NCI-H2081 treated with DMSO at 0.1 percent for 48 hours (cell line): ENCODE measurements at regions not wholly inside any gene's neighbourhood (a gene's known extent, or its start where the extent isn't known, plus 50 kb on each side); places are given as distances from the start of the nearest gene placed in this dataset.
"Not testable (repeated sequence)": the region's sequence is repeated elsewhere in the genome, so short reads cannot be mapped to it uniquely, and the experiment has no call there.

Source experiments
- DNase-seq: peaks from one replicate; lab custom pipeline; 2025; lab: John Stamatoyannopoulos, UW

DNA sequence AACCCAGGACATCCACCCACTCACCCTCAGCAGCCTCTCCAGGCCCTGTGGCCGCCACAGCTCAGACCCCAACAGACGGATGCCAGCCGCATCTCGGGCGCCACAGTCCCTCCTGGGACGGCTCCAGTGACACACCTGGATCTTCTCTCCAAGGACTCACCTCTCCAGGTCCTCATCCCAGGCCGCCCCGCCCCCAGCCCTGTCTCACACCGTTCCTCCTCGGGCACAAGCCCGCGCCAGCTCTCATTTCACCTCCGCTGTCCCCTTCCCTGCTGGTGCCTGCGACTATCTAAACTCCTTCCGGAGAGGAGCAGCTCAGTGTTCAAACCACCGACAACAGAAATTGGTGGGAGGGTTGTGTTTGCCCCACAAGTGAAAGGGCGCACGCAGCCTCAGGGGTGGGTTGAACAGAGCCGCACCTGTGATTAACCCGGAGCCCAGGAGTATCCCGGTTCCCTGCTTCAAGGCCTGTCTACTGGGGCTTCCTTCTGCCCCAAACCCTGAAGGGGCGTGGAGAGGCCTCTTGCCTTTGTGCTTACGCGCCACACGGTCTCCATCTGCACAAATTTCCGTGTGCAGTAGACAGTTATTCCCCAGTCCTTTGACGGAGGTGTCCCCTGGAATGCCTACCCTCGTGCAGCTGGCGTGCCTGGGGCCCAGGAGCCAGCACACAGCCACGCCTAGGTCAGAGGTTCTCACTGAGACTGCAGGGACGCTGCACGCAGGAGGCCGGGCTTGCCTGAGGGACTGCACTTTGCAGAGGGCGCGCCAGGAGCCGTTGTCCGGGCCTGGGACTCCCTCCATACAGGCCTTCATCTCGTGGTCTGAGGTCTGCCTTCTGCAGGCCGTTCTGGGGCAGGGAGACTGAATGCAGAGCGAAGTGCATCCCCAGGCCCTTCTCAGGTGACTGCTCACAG lies 232.7 kb downstream of the DLL1 start:
- no peak for DNase-seq

DNA sequence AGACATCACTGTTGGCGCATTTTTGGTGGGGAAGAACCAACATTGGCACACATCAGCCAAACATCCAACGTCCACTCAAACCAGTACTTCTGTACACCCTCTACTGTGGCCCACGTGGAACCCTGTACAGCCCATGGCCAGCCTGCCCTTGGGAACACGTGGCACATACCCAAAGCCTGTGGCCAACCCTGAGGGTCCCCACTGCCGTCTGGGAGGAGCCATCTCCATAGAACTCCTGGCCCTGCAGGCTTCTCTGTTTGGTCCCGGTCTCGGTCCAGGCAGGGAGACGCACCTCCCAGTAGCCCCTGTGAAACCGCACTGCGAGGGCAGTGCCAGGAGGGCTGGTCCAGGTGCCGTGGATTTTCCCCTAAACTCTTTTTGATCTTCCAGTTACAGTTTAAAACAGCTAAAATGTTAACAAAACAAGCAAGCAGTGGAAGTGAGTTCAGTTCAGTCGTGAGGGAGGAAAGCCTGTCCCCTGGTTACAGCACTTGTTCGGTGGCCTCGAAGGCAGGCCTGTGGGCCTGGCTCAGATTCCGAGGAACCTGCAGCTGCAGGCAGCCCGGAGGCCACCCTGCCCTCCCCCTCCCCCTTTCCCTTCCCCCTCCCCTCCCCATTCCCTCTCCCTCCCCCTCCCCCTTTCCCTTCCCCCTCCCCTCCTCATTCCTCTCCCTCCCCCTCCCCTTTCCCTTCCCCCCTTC lies 233.7 kb downstream of the DLL1 start:
- DNase-seq = no peak

DNA sequence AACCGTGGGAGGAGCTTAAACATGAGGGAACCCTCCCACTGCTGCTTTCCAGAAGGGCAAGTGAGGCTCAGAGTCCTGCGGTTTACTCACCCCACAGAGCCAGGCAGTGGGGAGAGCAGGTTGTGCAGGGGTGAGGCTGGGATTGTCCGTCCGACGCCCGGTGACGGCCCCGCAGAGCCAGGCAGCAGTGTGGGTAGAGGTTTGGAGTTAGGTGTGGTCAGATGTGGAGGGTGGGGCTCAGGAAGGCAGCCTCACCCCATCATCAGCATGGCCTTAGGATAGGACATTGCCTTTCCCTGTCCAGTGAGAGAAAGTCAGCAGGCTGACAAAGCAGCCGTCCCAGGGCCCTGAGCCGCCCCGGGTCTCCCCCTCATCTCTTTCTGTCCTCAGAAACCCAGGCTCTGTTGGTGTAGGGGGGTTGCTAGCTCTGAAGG lies 234.6 kb downstream of the DLL1 start:
- no peak for DNase-seq

DNA sequence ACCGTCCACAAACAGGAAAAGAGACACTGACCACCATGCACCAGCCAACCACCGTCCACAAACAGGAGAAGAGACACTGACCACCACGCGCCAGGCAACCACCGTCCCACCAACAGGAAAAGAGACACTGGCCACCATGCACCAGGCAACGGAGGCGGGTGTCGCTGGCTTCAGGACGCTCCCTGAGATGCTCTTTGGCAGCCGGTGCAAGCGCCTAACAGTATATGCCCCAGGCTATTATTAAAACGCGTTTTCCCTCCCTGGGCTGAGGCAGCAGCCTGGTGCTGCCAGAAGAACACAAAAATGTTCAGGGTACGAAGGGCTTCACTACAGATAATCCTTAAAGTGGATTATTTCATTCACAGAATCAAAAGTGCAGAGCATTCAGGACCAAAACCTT lies 235.1 kb downstream of the DLL1 start:
- DNase-seq = not testable (repeated sequence)

DNA sequence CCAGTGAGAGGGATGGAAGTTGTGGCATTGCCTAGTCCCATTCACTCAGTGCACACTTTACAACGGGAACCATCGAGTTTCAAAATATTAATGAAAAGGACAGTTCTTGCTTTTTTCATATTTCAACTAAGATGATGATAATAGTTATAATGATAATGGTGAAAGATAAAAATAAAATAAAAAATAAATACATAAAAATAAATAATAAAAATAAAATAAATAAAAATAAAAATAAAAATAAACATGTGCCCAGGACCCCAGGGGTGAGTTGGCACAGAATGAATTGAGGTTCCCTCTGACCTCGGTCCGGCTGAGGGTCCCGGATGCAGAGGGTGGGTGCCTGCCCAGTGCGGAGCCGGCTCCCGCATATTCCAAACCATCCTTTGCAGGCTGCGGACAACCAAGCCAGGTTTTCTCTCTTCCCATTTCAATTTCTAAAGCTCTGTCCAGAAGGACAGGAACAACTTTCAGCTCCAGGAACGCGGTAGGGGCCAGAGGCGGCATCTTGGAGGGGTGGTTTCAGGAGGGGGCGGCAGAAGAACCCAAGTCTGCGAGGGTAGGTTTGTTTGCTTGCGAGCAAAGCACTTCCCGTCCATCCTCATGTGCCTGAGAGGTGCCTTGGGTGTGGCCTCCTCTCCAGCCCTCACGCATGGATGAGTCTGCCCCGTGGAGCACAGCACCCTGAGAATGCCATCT lies 236.8 kb downstream of the DLL1 start:
- DNase-seq = no peak

DNA sequence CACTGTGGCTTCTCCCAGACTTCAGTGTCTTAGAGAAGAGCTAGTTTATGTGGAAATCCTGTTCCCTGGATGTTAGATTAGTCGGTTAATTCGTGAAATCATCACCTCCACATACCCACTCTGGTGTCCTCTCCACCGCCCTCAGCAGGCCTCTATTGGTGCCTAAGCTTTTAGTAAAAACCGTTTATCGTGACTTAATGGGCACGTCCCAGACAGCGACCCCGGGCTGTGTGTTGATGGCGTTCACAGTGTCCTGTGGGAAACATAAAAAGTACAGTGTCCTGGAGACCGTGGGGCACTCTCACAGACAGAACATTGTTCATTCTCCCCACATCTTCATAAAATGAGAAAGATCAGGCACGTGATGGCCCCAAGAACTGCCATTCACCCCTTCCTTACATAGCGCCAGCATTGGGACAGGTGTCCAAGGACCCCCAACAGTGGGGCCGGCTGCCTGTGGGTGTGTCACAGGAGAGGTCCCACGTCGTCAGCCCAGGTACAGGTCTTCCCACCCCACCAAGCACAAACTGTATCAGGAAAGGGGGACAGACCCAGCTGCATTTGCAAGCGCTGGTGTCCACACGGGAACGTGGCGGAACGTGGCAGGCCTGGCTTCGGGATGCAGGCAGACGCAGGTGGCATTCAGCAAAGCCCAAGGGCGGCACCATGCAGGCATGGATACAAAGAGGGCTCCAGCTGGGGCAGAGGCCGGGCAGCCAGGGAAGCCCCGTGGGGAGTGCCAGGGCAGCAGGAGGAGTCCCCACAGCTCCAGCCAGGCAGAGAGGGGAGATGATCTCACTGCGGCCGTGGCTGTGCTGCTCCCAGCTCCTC lies 237.7 kb downstream of the DLL1 start:
- DNase-seq = no peak

DNA sequence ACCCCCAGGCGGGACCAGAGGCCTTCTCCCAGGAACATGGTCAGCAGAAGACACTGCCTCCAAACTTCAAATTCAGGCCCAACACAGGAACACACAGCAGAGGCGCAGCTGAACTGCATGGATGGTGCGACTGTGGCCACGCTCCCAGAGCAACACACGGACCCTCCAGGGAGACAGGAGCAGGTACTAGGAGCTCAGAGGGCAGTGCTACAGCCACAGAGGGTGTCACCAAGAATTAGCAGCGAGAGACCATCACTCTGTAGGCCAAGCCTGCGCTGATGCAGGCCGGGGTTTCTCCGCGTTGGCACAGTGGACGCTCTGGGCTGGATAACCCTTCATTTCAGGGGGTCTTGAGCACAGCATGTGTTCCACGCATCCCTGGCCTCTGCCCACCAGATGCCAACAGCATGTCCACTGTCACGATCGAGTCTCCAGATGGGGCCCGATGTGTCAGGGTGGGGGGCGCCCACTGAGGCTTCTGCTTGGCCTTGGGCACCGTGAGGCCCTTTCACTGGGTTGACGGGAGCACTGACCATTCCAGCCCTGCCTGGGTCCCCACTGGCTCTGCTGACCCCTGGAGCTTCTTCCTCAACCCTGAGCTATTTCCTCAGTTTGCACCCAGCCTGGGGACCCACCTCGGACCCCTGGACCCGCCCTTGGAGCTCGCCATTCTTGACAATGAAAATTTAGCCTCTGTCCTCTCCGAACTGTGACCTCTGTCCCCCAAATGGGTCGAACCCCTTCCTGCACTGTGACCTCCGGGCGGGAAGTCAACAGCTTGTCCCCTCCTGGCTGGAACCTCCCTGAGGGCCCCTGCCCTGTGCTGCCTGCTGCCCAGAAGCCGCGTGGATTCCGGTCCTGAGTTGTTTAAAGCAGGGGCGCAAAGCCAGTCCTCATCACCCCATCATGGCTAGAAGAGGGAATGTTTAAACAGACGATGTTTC lies 239.4 kb downstream of the DLL1 start:
- no peak for DNase-seq

DNA sequence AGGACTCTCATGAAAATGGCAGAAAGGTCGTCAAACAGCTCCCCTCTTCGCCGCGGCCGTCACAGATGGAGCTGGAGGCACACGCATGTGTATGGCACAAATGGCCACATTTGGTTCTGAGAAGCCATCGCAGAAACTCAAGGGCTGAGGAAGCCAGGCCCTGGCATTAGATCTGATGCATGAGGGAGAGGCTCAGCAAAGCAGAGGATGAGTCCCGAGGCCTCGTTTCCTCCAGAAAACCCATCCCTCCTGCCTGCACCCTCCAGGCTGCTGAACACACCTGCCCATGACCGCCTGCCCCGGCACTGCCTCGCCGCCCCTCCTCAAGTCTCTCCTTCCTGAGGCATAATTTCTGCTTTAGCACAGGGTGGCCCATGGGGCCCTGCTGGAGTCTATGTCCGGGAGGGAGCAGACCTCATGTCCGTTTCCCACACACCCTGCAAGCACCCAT lies 240.3 kb downstream of the DLL1 start:
- no peak for DNase-seq

DNA sequence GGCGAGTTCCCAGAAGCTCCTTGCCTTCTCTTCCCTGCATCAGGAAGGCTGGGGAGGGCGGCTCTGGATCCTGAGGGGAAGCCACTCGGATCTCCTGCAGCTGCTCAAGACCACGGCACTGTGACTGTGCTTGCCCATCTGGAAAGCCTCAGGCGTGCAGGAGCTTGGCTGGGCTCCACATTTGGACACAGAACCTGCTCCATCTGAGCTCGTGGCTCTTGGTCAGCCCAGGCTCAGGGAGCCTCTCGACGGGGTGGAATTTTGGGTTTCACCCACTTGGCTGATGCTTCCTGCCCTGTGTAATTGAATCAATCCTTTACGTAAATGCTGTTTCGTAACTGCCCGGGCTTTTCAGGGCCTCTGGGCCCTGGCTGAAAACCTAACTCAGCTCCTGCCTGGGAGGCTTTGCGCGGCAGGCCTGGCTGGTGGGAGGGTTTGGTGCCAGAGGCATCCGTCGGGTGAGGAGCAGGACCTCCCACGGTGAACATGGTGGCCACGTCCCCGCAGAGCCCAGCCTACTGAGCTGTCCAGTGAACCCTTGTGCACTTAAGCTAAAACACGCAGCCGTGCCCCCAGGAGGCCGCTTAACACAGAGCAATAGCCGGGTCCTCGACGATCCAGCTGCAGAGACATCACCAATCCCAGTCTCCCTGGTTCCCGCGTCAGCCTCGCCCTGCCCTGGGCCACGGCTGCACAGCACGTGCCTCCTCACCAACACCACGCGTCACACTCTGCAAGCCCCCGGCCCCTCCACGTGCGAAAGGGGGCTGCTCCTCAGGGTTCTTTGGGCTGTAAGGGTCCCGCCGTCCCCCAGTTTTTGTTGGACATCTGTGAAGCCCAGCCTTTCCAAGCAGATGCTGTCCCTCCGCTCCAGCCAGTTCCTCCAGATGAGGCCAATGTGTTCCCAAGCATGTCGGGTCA lies 241.0 kb downstream of the DLL1 start:
- no peak for DNase-seq

DNA sequence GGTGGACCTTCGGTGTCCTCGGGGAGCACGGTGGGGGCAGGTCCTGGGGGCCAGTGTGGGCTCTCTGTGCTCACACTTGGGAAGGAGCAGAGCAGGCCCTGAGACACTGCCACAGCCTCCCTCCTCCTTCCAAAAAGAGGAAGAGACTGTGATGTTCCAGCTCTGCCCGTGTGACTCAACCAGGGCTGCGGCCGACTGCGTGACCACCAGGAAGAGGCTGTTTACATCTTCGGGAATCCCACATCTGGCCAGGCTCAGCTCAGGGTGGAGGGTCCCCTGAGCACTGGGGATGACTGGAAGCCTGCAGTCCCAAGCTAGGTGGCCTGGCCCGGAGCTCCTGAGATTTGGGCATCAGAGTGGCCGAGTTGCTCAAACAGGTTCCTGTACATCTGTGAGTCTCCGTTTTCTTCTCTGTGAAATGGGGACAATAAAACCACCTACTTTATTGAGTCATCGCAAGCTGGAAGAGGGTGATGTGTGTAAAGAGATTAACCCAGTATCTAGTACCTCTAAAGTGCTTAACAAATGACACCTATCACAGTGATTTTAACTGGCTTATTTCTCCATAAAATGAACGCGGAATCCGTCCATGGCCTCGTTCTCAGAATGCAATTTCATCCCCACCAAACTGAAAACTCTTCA lies 242.1 kb downstream of the DLL1 start:
- no peak for DNase-seq

DNA sequence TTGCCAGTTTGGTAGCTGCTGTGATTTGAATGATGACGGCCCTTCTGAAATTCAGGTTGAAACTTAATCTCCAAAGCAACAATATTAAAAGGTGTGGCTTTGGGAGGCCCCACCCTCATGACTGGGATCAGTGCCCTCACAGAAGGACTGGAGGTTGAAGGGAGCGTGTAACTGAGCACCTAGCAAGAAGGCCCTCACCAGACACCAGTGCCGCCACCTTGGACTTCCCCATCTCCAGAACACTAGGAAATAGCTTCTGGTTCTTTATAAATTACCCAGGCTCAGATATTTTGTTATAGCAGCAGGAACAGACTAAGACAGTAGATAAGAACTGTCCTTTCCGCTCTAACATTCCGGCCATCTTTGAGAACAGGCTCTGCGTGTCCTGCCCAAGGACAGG lies 243.1 kb downstream of the DLL1 start:
- no peak for DNase-seq

DNA sequence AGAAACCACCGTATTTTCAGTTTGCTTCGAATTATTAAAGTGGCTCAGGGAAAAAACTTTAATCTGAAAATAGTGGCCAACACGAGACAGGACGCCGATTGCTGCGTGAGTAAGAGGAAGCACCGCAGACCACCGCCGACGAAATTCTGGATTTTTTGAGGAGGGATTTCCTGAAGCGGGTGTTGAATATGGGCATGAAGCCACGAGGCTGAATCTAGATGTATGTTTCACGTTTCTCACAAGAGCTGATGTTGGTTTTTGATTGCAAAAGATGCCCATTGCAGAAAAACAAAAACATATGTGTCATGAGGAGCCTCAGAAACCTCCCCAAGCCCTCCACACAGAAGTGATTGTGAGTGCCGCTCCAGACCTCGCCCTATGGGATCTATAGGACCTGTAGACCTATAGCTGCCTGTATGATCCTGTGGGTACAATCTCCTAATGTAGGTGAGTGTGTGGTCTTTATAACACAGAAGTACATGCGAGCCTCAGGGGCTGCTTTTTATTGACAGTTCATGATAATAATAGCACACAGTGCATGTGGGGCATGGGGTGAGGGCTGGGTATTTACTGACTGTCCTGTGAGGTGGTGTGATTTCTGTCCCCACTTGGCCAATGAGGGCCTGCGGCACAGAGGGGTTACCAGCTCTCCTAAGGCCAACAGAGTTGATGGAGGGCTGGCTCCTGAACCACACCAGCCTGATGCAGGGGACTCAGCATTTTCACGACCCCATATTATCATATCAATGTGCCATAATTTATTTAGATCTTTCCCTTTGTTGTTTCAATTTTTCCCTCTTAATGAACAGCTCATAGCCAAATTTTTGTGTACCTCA lies 243.9 kb downstream of the DLL1 start:
- no peak for DNase-seq

DNA sequence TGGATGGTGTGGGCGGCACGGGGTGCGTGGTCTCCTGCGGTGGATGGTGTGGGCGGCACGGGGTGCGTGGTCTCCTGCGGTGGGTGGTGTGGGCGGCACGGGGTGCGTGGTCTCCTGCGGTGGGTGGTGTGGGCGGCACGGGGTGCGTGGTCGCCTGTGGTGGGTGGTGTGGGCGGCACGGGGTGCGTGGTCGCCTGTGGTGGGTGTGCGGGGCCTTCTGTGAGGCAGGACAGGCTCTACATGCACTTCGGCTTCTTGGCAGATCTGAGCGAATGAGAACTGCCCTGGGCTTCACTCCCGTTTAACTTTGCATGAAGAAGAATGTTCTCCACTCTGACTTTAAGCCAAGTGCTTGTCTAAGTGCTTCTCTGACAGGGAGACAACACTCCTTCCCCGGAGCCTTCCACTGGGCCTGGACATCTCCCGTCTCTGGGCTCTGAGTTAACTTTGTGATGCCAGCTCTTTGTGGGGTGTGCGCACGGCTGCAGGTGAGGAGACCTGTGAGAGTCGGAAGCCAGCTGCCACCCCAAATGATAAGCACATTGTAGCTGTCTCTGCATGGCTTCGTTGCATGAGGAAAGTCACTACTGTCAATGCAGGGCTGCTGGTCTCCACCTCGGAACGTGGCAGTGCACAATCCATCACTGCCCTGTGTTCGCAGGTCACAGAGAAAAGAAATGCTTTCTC lies 244.8 kb downstream of the DLL1 start:
- no peak for DNase-seq

DNA sequence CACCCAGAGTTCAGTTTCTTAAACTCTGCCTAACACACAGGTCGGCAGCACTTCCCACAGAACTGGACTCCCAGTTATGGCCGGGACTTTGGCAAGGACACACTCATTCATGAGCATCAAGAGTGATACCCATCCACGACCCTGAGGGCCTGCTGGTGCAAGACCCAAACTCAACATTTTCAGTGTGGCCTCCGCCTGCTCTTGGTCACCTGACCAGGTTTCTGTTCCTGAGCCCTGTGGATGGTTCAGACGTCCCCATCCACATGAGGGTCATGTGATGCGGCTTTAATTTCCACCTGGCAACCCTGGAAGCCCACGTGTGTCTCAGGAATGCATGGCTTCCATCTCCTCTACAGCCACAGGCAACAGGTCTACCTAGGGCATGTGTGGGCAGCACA lies 245.3 kb downstream of the DLL1 start:
- DNase-seq = no peak

DNA sequence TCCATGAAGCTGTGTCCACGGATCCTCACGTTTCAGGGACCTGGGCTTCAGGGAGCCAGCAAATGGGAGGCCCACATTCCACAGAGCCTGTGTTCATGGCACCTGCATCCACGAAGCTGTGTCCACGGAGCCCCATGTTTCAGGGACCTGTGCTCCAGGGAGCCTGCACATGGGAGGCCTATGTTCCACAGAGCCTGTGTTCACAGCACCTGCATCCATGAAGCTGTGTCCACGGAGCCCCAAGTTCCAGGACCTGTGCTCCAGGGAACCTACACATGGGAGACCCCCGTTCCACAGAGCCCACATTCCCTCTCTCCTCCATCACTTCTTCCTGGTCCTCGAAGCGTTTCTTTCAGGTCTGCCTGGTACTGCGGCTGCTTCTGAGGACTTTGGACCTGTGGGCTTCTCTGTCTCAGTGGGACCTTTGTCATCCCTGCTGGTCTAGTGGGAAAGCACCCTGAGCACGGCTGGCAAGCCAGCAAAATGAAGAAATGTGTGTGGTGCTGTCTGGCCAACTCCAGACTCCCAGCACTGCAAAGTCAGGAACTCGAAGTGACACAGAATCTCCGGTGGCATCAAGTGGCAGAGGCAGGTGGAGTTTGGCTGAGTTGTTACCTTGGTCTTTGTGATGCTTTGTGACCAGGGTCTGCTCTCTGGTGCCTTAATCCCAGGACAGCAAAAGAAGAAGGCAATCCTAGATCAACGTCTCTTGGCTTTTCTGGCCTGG lies 245.9 kb downstream of the DLL1 start:
- no peak for DNase-seq

DNA sequence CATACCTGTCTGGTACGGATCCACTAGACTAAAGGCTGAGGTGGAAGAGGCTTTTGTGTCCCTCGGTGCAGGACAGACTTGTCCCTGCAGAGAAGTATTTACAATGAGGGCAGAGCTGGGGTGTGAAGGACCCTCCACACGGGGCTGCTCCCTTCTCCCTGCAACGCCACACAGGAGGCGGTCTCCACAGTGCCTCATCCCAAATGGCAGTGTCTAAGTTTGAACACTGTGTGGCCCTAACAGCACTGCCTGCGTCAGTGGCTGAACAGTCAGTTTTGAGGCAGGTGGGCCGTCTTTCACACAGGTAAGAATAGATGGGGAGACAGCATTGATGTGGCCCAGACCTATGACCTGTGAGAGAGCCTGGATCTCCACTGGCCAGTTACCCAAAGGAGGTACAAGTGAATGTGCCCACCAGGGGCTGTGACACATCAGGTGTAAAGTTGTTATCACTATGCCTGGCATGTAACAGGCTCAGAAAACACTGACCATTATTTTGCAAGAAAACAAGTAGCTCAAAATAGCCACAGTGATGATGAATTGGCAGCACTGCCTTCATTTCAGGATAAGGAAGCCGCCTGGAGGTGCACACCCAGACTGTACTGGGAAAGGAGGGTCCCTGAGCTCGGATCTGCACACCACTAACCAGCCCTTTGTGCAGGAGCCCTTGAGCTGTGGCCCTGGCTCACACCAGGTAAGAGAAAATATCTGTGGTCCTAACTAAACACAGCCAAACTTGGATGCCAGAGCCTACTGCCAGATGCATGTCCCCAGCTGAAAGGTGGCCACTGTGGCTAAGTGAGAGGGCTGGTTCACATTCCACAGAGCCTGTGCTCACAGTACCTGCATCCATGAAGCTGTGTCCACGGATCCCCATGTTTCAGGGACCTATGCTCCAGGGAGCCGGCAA lies 246.7 kb downstream of the DLL1 start:
- no peak for DNase-seq
